Rectal smooth muscle tissue (tissue), 1 donor: ENCODE measurements at regions not wholly inside any gene's neighbourhood (a gene's known extent, or its start where the extent isn't known, plus 50 kb on each side); places are given as distances from the start of the nearest gene placed in this dataset.
"Not testable (repeated sequence)": the region's sequence is repeated elsewhere in the genome, so short reads cannot be mapped to it uniquely, and the experiment has no call there.

ENCODE experiments used
- H3K27ac ChIP-seq: one replicate; pipeline ENCODE4 v1.7.0; 2013; ENCODE audit warnings: low read depth, low read length, inconsistent platforms
- H3K27me3 ChIP-seq: one replicate; pipeline ENCODE4 v1.7.0; 2013; ENCODE audit warnings: low read length; ENCODE audit not compliant: control insufficient read depth, insufficient read depth
- H3K36me3 ChIP-seq: one replicate; pipeline ENCODE4 v1.7.0; 2013; ENCODE audit warnings: low read length; ENCODE audit not compliant: control insufficient read depth, insufficient read depth
- H3K4me1 ChIP-seq: one replicate; pipeline ENCODE4 v1.7.0; 2013; ENCODE audit warnings: low read length; ENCODE audit not compliant: control insufficient read depth, insufficient read depth
- H3K4me3 ChIP-seq: one replicate; pipeline ENCODE4 v1.7.0; 2013; ENCODE audit warnings: low read length
- H3K9ac ChIP-seq: one replicate; pipeline ENCODE4 v1.7.0; 2013; ENCODE audit warnings: low read length

- H3K4me1 ChIP-seq, H3K27ac ChIP-seq, H3K4me3 ChIP-seq, H3K9ac ChIP-seq, H3K27me3 ChIP-seq, H3K36me3 ChIP-seq: not testable (repeated sequence)
These were observed 56.8 kb upstream of the FGF16 start for GRCh38 chrX:77390365-77390764.

- Histone ChIP-seq H3K36me3 (no peaks in the 10 kb centered on the region), H3K9ac (no peak overlapping the region), H3K27ac (no peak overlapping the region), H3K4me3 (no peak overlapping the region), H3K27me3 (no peaks in the 10 kb centered on the region), H3K4me1 (no peaks in the 10 kb centered on the region)
These were observed 50.4 kb upstream of the FGF16 start for GRCh38 chrX:77396781-77397180.
